ENCODE measurements at regions not wholly inside any gene's neighbourhood (a gene's known extent, or its start where the extent isn't known, plus 50 kb on each side); places are given as distances from the start of the nearest gene placed in this dataset.
"Not testable (repeated sequence)": the region's sequence is repeated elsewhere in the genome, so short reads cannot be mapped to it uniquely, and the experiment has no call there.

GRCh38 chr6:23692184-23692583 is 433.8 kb upstream of the NRSN1 start:
- DNase-seq: no peak

GRCh38 chr6:23696992-23697391 is 429.0 kb upstream of the NRSN1 start:
- no peak for DNase-seq

- no peak for DNase-seq
Measured at GRCh38 chr6:23704479-23705052, 421.4 kb upstream of the NRSN1 start.

GRCh38 chr6:23705697-23706096 is 420.3 kb upstream of the NRSN1 start:
- DNase-seq: no peak

- DNase-seq: no peak
Measured at GRCh38 chr6:23712756-23713155, 413.3 kb upstream of the NRSN1 start.

GRCh38 chr6:23713211-23713610 is 412.8 kb upstream of the NRSN1 start:
- DNase-seq: no peak

GRCh38 chr6:23728707-23729106 is 397.3 kb upstream of the NRSN1 start:
- DNase-seq: no peak

- no peak for DNase-seq
Measured at GRCh38 chr6:23731609-23732008, 394.4 kb upstream of the NRSN1 start.

- no peak for DNase-seq
Measured at GRCh38 chr6:23732521-23732920, 393.5 kb upstream of the NRSN1 start.

- no peak for DNase-seq
Measured at GRCh38 chr6:23735151-23735550, 390.9 kb upstream of the NRSN1 start.

GRCh38 chr6:23736577-23736976 is 389.4 kb upstream of the NRSN1 start:
- DNase-seq: no peak

- DNase-seq: no peak
Measured at GRCh38 chr6:23747239-23747638, 378.8 kb upstream of the NRSN1 start.

GRCh38 chr6:23752414-23752813 is 373.6 kb upstream of the NRSN1 start:
- DNase-seq: no peak

GRCh38 chr6:23754197-23754596 is 371.8 kb upstream of the NRSN1 start:
- DNase-seq: no peak

GRCh38 chr6:23775127-23775526 is 350.9 kb upstream of the NRSN1 start:
- DNase-seq: no peak

GRCh38 chr6:23783901-23784300 is 342.1 kb upstream of the NRSN1 start:
- no peak for DNase-seq

- DNase-seq: no peak
Measured at GRCh38 chr6:23784301-23784919, 341.6 kb upstream of the NRSN1 start.

- no peak for DNase-seq
Measured at GRCh38 chr6:23790756-23791155, 335.3 kb upstream of the NRSN1 start.

GRCh38 chr6:23797041-23797440 is 329.0 kb upstream of the NRSN1 start:
- DNase-seq: no peak

- DNase-seq: not testable (repeated sequence)
Measured at GRCh38 chr6:23804289-23804688, 321.7 kb upstream of the NRSN1 start.

GRCh38 chr6:23821141-23821540 is 304.9 kb upstream of the NRSN1 start:
- DNase-seq: not testable (repeated sequence)

- no peak for DNase-seq
Measured at GRCh38 chr6:23823421-23823820, 302.6 kb upstream of the NRSN1 start.

GRCh38 chr6:23826572-23826971 is 299.4 kb upstream of the NRSN1 start:
- no peak for DNase-seq

- no peak for DNase-seq
Measured at GRCh38 chr6:23828861-23829260, 297.2 kb upstream of the NRSN1 start.

GRCh38 chr6:23841116-23841515 is 284.9 kb upstream of the NRSN1 start:
- no peak for DNase-seq

Data from suppressor macrophage treated with lipopolysaccharide for 1 hour (primary cell).